ENCODE measurements at regions not wholly inside any gene's neighbourhood (a gene's known extent, or its start where the extent isn't known, plus 50 kb on each side); places are given as distances from the start of the nearest gene placed in this dataset.

GRCh38 chr16:59201160-59201559 lies 467.0 kb upstream of the GOT2 start:
- H3K27ac ChIP-seq (ENCODE audit: insufficient read depth, low read depth, low read length, poor library complexity, severe bottlenecking) = no peak overlapping the region
- H3K27me3 ChIP-seq (ENCODE audit: control insufficient read depth, insufficient read depth, low read length, poor library complexity, severe bottlenecking) = no peaks in the 10 kb centered on the region
- H3K36me3 ChIP-seq (ENCODE audit: control insufficient read depth, insufficient read depth, low read length) = no peaks in the 10 kb centered on the region
- no peaks in the 10 kb centered on the region for H3K9me3 ChIP-seq (ENCODE audit: control insufficient read depth, low read length)
- 20 to 24% methylated on average over 2 of the region's 2 CpGs for WGBS, 2 experiments
- H3K4me1 ChIP-seq (ENCODE audit: control insufficient read depth, insufficient read depth, low read length) = peaks cover 6% of the 10 kb centered on the region
- no peak overlapping the region for H3K4me3 ChIP-seq (ENCODE audit: insufficient read depth, low read depth, low read length)

GRCh38 chr16:59198487-59198886 lies 464.4 kb upstream of the GOT2 start:
- WGBS, 2 experiments = 95 to 97% methylated on average over 3 of the region's 3 CpGs
- Histone ChIP-seq H3K4me1 (ENCODE audit: control insufficient read depth, insufficient read depth, low read length) (no peaks in the 10 kb centered on the region), H3K9me3 (ENCODE audit: control insufficient read depth, low read length) (no peaks in the 10 kb centered on the region), H3K4me3 (ENCODE audit: insufficient read depth, low read depth, low read length) (no peak overlapping the region), H3K27ac (ENCODE audit: insufficient read depth, low read depth, low read length, poor library complexity, severe bottlenecking) (no peak overlapping the region), H3K27me3 (ENCODE audit: control insufficient read depth, insufficient read depth, low read length, poor library complexity, severe bottlenecking) (no peaks in the 10 kb centered on the region), H3K36me3 (ENCODE audit: control insufficient read depth, insufficient read depth, low read length) (no peaks in the 10 kb centered on the region)

DNA sequence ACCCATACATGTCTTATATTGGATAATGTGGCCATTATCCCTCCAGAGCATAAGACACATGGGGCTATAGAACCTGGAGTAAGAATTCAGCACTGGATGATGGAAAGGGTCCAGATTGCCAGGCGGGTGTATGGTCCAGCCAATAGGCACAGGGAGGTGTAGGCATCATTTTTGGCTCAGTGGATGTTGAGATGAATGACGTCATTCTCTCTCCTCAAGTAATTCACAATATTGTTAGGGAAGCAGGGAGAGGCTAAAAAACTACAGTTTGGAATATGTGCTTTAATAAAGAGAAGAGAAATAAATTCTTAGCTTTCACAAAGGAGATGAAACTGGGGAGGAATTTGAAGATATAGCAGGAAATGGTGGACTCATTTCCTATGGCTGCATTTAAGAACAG lies 461.1 kb upstream of the GOT2 start:
- Histone ChIP-seq H3K4me3 (ENCODE audit: insufficient read depth, low read depth, low read length) (no peak overlapping the region), H3K27me3 (ENCODE audit: control insufficient read depth, insufficient read depth, low read length, poor library complexity, severe bottlenecking) (no peaks in the 10 kb centered on the region), H3K27ac (ENCODE audit: insufficient read depth, low read depth, low read length, poor library complexity, severe bottlenecking) (no peak overlapping the region), H3K4me1 (ENCODE audit: control insufficient read depth, insufficient read depth, low read length) (no peaks in the 10 kb centered on the region), H3K36me3 (ENCODE audit: control insufficient read depth, insufficient read depth, low read length) (no peaks in the 10 kb centered on the region), H3K9me3 (ENCODE audit: control insufficient read depth, low read length) (no peaks in the 10 kb centered on the region)
- 96 to 100% methylated on average over 2 of the region's 2 CpGs for WGBS, 2 experiments

GRCh38 chr16:59193637-59194036 lies 459.5 kb upstream of the GOT2 start:
- H3K36me3 ChIP-seq (ENCODE audit: control insufficient read depth, insufficient read depth, low read length) = no peaks in the 10 kb centered on the region
- H3K27me3 ChIP-seq (ENCODE audit: control insufficient read depth, insufficient read depth, low read length, poor library complexity, severe bottlenecking) = no peaks in the 10 kb centered on the region
- WGBS, 2 experiments = 96% methylated on average over 2 of the region's 2 CpGs
- no peak overlapping the region for H3K27ac ChIP-seq (ENCODE audit: insufficient read depth, low read depth, low read length, poor library complexity, severe bottlenecking)
- no peaks in the 10 kb centered on the region for H3K4me1 ChIP-seq (ENCODE audit: control insufficient read depth, insufficient read depth, low read length)
- no peaks in the 10 kb centered on the region for H3K9me3 ChIP-seq (ENCODE audit: control insufficient read depth, low read length)
- H3K4me3 ChIP-seq (ENCODE audit: insufficient read depth, low read depth, low read length) = no peak overlapping the region

DNA sequence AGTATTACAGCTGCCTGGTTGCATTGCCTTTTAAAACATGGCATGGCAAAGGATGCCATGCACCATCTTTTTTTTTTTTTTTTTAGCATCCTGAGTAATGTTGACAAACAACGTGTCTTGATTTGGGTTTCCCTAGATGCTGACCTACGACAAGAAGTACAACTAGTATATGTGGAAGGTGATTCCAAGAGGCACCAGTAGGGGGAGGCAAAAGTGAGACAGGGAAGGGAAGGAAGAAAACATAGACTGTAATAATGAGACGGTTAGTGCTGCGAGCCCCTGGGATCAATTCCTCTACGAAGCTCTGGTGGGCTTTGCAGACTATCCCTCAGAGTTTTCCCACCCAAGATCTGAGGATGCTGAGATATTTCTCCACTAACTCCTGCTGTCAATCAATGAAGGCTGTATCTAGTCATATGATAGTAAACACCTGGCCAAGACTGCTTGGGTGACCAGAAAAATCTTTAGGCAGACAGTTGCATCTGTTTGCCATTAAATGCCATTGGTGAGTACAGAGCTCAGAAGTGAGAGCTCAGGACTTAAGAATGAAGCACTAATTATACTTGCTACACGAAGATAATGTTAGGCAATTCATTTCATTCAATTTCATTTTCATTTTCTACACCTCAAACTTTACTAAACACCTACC lies 458.6 kb upstream of the GOT2 start:
- Histone ChIP-seq H3K9me3 (ENCODE audit: control insufficient read depth, low read length) (no peaks in the 10 kb centered on the region), H3K27ac (ENCODE audit: insufficient read depth, low read depth, low read length, poor library complexity, severe bottlenecking) (no peak overlapping the region), H3K4me3 (ENCODE audit: insufficient read depth, low read depth, low read length) (no peak overlapping the region), H3K4me1 (ENCODE audit: control insufficient read depth, insufficient read depth, low read length) (no peaks in the 10 kb centered on the region), H3K36me3 (ENCODE audit: control insufficient read depth, insufficient read depth, low read length) (no peaks in the 10 kb centered on the region), H3K27me3 (ENCODE audit: control insufficient read depth, insufficient read depth, low read length, poor library complexity, severe bottlenecking) (no peaks in the 10 kb centered on the region)
- WGBS, 2 experiments = 61 to 67% methylated on average over 6 of the region's 6 CpGs

GRCh38 chr16:59190731-59191130 lies 456.6 kb upstream of the GOT2 start:
- Histone ChIP-seq H3K9me3 (ENCODE audit: control insufficient read depth, low read length) (no peaks in the 10 kb centered on the region), H3K27ac (ENCODE audit: insufficient read depth, low read depth, low read length, poor library complexity, severe bottlenecking) (no peak overlapping the region), H3K4me3 (ENCODE audit: insufficient read depth, low read depth, low read length) (no peak overlapping the region), H3K4me1 (ENCODE audit: control insufficient read depth, insufficient read depth, low read length) (no peaks in the 10 kb centered on the region), H3K36me3 (ENCODE audit: control insufficient read depth, insufficient read depth, low read length) (no peaks in the 10 kb centered on the region), H3K27me3 (ENCODE audit: control insufficient read depth, insufficient read depth, low read length, poor library complexity, severe bottlenecking) (no peaks in the 10 kb centered on the region)

- 74 to 88% methylated on average over 3 of the region's 3 CpGs for WGBS, 2 experiments
These were observed 453.9 kb upstream of the GOT2 start for GRCh38 chr16:59188029-59188428.

GRCh38 chr16:59181821-59182420 lies 447.8 kb upstream of the GOT2 start:
- Histone ChIP-seq H3K27me3 (ENCODE audit: control insufficient read depth, insufficient read depth, low read length, poor library complexity, severe bottlenecking) (no peaks in the 10 kb centered on the region), H3K4me3 (ENCODE audit: insufficient read depth, low read depth, low read length) (no peak overlapping the region), H3K36me3 (ENCODE audit: control insufficient read depth, insufficient read depth, low read length) (no peaks in the 10 kb centered on the region), H3K9me3 (ENCODE audit: control insufficient read depth, low read length) (no peaks in the 10 kb centered on the region), H3K27ac (ENCODE audit: insufficient read depth, low read depth, low read length, poor library complexity, severe bottlenecking) (no peak overlapping the region), H3K4me1 (ENCODE audit: control insufficient read depth, insufficient read depth, low read length) (no peaks in the 10 kb centered on the region)
- 92% methylated on average over 9 of the region's 9 CpGs for WGBS, 2 experiments

More at GRCh38 chr16:59188029-59188428, 453.9 kb upstream of the GOT2 start:
- Histone ChIP-seq H3K36me3 (ENCODE audit: control insufficient read depth, insufficient read depth, low read length) (no peaks in the 10 kb centered on the region), H3K4me1 (ENCODE audit: control insufficient read depth, insufficient read depth, low read length) (no peaks in the 10 kb centered on the region), H3K4me3 (ENCODE audit: insufficient read depth, low read depth, low read length) (no peak overlapping the region), H3K27me3 (ENCODE audit: control insufficient read depth, insufficient read depth, low read length, poor library complexity, severe bottlenecking) (no peaks in the 10 kb centered on the region), H3K27ac (ENCODE audit: insufficient read depth, low read depth, low read length, poor library complexity, severe bottlenecking) (no peak overlapping the region), H3K9me3 (ENCODE audit: control insufficient read depth, low read length) (no peaks in the 10 kb centered on the region)

DNA sequence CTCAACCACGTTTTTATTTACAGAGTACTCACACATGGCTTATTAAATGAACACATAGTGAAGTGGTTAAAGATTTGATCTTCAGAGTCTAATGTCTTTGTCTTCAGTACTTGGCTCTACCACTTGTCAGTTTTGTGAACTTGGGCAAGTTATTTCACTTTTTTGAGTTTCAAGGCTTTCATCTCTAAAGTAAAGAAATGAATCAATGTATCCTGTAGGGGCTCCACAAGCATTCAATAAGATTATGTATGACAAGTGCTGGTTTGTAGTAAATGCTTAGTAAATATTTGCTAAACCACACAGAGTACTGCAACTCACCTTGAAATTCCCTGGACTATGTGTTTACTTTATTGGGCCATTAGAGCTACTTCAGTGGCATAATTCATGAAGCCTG lies 446.0 kb upstream of the GOT2 start:
- H3K36me3 ChIP-seq (ENCODE audit: control insufficient read depth, insufficient read depth, low read length) = no peaks in the 10 kb centered on the region
- no peak overlapping the region for H3K4me3 ChIP-seq (ENCODE audit: insufficient read depth, low read depth, low read length)
- H3K27ac ChIP-seq (ENCODE audit: insufficient read depth, low read depth, low read length, poor library complexity, severe bottlenecking) = no peak overlapping the region
- no peaks in the 10 kb centered on the region for H3K9me3 ChIP-seq (ENCODE audit: control insufficient read depth, low read length)
- H3K27me3 ChIP-seq (ENCODE audit: control insufficient read depth, insufficient read depth, low read length, poor library complexity, severe bottlenecking) = no peaks in the 10 kb centered on the region
- 67% methylated on average over 1 of the region's 1 CpG; no CpG with 5 or more reads in 1 of the 2 experiments for WGBS, 2 experiments
- H3K4me1 ChIP-seq (ENCODE audit: control insufficient read depth, insufficient read depth, low read length) = no peaks in the 10 kb centered on the region

DNA sequence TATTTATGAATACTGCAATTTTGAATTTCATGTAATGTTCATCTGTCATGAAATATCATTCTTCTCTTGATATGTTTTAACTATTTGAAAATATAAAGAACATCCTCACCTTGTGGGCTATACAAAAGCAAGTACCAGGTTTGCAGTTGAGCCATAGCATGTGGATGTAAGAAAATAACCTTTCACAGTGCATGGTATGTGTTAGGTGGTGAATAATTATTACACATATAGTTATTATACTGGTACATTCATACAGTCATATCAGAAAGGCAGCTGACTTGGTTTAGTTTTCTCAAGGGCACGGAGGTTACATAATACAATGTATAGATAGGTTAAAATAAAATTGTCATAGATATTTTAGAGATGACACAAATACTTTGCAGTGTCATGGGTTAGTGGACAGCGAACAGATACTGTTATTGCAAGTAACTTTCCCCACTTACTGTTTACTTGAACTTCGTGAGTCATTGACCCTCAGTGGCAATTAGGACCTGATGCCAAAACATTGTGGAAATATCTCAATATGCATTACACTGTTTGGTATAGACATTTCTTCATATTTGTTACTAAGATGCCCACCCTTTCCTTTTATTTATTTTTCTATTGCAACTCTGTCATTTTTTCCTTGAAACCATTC lies 445.4 kb upstream of the GOT2 start:
- Histone ChIP-seq H3K27ac (ENCODE audit: insufficient read depth, low read depth, low read length, poor library complexity, severe bottlenecking) (no peak overlapping the region), H3K36me3 (ENCODE audit: control insufficient read depth, insufficient read depth, low read length) (no peaks in the 10 kb centered on the region), H3K9me3 (ENCODE audit: control insufficient read depth, low read length) (no peaks in the 10 kb centered on the region), H3K4me3 (ENCODE audit: insufficient read depth, low read depth, low read length) (no peak overlapping the region), H3K4me1 (ENCODE audit: control insufficient read depth, insufficient read depth, low read length) (no peaks in the 10 kb centered on the region), H3K27me3 (ENCODE audit: control insufficient read depth, insufficient read depth, low read length, poor library complexity, severe bottlenecking) (no peaks in the 10 kb centered on the region)
- WGBS, 2 experiments = 88% methylated on average over 2 of the region's 3 CpGs
